Endothelial cell (in vitro differentiated cells): ENCODE measurements at regions not wholly inside any gene's neighbourhood (a gene's known extent, or its start where the extent isn't known, plus 50 kb on each side); places are given as distances from the start of the nearest gene placed in this dataset.
"Not testable (repeated sequence)": the region's sequence is repeated elsewhere in the genome, so short reads cannot be mapped to it uniquely, and the experiment has no call there.

ENCODE experiments used
- DNase-seq: peaks from one replicate; pipeline ENCODE4 v3.0.0; 2021; ENCODE audit warnings: low spot score
- H3K27ac Mint-ChIP-seq: one replicate; pipeline ENCODE4 v1.8.0; 2021; ENCODE audit warnings: mixed read lengths, inconsistent platforms; ENCODE audit not compliant: unreplicated experiment
- H3K27me3 Mint-ChIP-seq: one replicate; pipeline ENCODE4 v1.8.0; 2021; ENCODE audit warnings: mild to moderate bottlenecking, moderate library complexity, mixed read lengths, inconsistent platforms; ENCODE audit not compliant: unreplicated experiment
- H3K36me3 Mint-ChIP-seq: one replicate; pipeline ENCODE4 v1.8.0; 2021; ENCODE audit warnings: mild to moderate bottlenecking, low read depth, mixed read lengths, inconsistent platforms; ENCODE audit not compliant: unreplicated experiment
- H3K4me1 Mint-ChIP-seq: one replicate; pipeline ENCODE4 v1.8.0; 2021; ENCODE audit warnings: mild to moderate bottlenecking, mixed read lengths, inconsistent platforms; ENCODE audit not compliant: unreplicated experiment
- H3K4me3 Mint-ChIP-seq: one replicate; pipeline ENCODE4 v1.8.0; 2021; ENCODE audit warnings: mild to moderate bottlenecking, mixed read lengths, inconsistent platforms; ENCODE audit not compliant: unreplicated experiment
- H3K9me3 Mint-ChIP-seq: one replicate; pipeline ENCODE4 v1.8.0; 2021; ENCODE audit warnings: mixed read lengths, inconsistent platforms; ENCODE audit not compliant: unreplicated experiment
- TF ChIP-seq, protein P1 (sequence below): fragments of 200-600 bp; sonication (generic); IDR thresholded peaks from one replicate; pipeline ENCODE4 v1.5.0; 2021; ENCODE audit warnings: antibody characterized with exemption; ENCODE audit not compliant: unreplicated experiment

DNA sequence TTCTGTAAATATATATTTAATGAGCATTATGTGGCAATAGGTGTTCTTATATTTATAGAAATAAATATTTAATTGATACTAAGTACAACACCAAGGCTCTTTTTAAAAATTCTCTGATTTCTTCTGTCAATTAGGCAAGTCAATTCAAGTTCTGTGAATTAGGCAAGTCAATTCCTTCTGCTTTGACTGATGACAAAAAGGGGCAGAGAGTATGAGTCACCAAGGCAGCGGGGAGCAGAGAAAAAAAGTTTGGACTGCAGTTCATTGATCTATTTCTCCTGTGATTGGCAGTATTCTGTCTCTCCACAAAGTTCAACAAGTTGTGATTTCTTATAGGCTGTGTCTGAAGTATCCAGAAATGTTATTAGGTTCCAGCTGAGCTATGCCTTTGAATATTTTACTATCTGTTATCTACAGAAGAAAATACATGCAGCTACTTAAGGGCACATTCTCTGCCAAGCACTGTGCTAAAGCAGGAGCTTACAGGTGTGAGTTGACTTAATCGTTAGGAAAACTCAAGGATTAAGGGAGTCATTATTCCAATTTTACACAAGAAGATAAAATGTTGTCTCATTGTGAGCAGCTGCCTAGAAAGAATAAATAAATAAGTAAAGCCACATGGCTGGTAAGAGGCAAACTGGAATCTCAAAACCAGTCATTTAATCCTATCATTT is 206.4 kb upstream of the ALG10B start:
- H3K36me3 Mint-ChIP-seq = peaks cover 4% of the 10 kb centered on the region

DNA sequence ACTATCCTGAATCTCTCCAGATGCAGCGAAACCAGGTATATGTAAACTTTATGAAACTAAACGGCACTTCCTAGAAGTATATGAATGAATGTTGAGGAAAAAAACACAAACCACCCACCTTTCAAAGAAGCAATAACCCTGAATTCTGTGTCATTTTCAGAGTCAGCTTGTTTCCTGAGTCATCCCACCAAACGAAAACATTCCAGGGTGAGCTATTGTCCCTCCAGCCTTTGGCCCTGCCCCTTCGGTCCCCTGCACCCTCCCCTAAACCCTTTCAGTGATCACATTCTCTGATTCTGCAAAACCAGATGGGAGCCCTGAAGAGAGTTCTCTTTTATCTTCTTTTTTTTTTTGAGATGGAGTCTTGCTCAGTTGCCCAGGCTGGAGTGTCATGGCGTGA is 202.6 kb upstream of the ALG10B start:
- peaks cover 62% of the 10 kb centered on the region for H3K9me3 Mint-ChIP-seq

More for the DNA sequence above, 206.4 kb upstream of the ALG10B start:
- H3K9me3 Mint-ChIP-seq = peaks cover 32% of the 10 kb centered on the region
- H3K27ac Mint-ChIP-seq = no peak overlapping the region
- H3K4me1 Mint-ChIP-seq = no peaks in the 10 kb centered on the region
- TF ChIP-seq, protein P1, sequence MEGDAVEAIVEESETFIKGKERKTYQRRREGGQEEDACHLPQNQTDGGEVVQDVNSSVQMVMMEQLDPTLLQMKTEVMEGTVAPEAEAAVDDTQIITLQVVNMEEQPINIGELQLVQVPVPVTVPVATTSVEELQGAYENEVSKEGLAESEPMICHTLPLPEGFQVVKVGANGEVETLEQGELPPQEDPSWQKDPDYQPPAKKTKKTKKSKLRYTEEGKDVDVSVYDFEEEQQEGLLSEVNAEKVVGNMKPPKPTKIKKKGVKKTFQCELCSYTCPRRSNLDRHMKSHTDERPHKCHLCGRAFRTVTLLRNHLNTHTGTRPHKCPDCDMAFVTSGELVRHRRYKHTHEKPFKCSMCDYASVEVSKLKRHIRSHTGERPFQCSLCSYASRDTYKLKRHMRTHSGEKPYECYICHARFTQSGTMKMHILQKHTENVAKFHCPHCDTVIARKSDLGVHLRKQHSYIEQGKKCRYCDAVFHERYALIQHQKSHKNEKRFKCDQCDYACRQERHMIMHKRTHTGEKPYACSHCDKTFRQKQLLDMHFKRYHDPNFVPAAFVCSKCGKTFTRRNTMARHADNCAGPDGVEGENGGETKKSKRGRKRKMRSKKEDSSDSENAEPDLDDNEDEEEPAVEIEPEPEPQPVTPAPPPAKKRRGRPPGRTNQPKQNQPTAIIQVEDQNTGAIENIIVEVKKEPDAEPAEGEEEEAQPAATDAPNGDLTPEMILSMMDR = no peak
- H3K4me3 Mint-ChIP-seq = no peak overlapping the region
- peaks cover 10% of the 10 kb centered on the region for H3K27me3 Mint-ChIP-seq
- DNase-seq = no peak

DNA sequence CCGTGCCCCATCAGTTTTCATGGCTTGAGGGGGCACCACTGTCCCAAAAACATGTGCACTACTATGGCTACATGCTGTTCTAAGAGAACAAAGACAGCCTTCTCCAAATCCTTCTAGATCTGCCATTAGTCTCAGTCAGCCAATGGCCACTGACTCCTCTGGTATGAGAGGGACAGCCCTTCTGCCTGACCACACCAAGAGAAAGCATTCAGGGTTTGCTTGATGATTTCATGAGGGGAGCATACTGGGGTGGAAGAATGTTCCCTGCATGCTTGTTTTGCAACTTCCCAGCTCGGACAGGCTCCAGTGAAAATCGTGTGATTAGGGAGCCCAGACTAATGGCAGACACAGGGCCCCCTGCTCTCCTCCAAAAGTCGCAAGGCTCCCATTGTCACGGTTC is 199.6 kb upstream of the ALG10B start:
- Mint-ChIP-seq H3K27ac (no peak overlapping the region), H3K4me1 (no peaks in the 10 kb centered on the region), H3K4me3 (peak overlapping the region; percentile 42), H3K27me3 (peaks cover 23% of the 10 kb centered on the region), H3K9me3 (peaks cover 76% of the 10 kb centered on the region), H3K36me3 (peaks cover 12% of the 10 kb centered on the region)
- TF ChIP-seq, protein P1 = no peak
- DNase-seq = no peak

More for the DNA sequence above, 202.6 kb upstream of the ALG10B start:
- no peak overlapping the region for H3K4me3 Mint-ChIP-seq
- H3K4me1 Mint-ChIP-seq = no peaks in the 10 kb centered on the region
- peaks cover 18% of the 10 kb centered on the region for H3K27me3 Mint-ChIP-seq
- H3K27ac Mint-ChIP-seq = no peak overlapping the region
- no peak for DNase-seq
- H3K36me3 Mint-ChIP-seq = peaks cover 12% of the 10 kb centered on the region
- TF ChIP-seq, protein P1 = no peak

DNA sequence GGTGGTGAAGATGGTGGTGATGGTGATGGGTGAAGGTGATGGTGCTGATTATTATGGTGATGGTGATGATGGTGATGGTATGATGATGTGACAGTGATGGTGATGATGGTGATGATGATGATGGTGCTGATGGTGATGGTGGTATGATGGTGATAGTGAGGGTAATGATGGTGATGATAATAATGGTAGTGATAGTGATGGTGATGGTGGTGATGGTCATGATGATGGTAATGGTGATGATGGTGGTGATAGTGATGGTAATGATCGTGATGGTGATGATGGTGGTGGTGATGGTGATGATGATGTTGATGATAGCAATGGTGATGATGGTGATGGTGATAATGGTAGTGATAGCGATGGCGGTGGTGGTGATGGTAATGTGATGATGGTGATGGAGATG is 197.9 kb upstream of the ALG10B start:
- peaks cover 70% of the 10 kb centered on the region for H3K9me3 Mint-ChIP-seq
- H3K4me1 Mint-ChIP-seq = no peaks in the 10 kb centered on the region
- H3K36me3 Mint-ChIP-seq = peaks cover 12% of the 10 kb centered on the region
- DNase-seq = no peak
- peak overlapping the region; percentile 0 for H3K4me3 Mint-ChIP-seq
- H3K27me3 Mint-ChIP-seq = peaks cover 16% of the 10 kb centered on the region
- H3K27ac Mint-ChIP-seq = no peak overlapping the region
- TF ChIP-seq, protein P1 = no peak

DNA sequence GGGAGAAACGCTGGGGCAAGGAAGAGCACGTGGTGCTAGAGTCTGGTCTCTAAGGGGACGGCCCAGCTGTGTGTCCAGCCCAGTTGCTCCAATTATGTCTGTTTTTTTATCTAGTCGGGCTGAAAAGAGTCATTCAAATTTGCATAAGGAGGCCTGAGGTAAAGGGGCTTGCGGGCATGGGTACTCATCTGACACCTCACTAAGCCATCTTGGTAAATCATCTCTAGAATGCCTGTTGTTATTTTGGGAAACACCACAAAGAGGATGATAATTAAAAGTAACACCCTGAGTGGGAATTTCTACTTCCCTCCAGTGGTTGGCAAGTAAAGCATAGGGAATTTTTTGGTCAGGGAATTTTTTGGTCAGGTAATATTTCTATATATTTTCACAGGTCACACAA is 196.1 kb upstream of the ALG10B start:
- peaks cover 11% of the 10 kb centered on the region for H3K36me3 Mint-ChIP-seq
- H3K4me3 Mint-ChIP-seq = no peak overlapping the region
- H3K4me1 Mint-ChIP-seq = no peaks in the 10 kb centered on the region
- no peak for DNase-seq
- TF ChIP-seq, protein P1 = no peak
- H3K27me3 Mint-ChIP-seq = peaks cover 15% of the 10 kb centered on the region
- H3K9me3 Mint-ChIP-seq = peaks cover 74% of the 10 kb centered on the region
- H3K27ac Mint-ChIP-seq = no peak overlapping the region

DNA sequence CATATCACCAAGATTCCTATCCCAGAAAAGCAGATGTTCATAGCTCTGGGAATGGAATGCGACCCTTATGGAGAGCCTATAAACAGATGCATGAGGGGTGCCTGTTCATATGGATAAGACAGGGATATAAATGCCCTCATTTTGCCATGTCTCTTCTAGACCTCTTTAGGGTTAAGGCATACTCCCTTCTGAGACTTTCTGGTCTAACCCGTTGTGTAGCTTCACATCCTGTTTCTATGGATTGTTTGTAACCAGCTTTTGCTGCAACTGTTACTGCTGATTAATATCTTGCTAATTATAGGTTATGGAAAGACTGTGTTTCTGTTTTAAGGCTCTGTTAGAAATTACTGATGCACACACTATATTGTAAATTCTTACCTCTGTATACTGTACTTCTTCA is 193.5 kb upstream of the ALG10B start:
- H3K27ac Mint-ChIP-seq, H3K4me1 Mint-ChIP-seq, DNase-seq, H3K4me3 Mint-ChIP-seq: not testable (repeated sequence)
- H3K27me3 Mint-ChIP-seq = peaks cover 11% of the 10 kb centered on the region
- H3K9me3 Mint-ChIP-seq = peaks cover 69% of the 10 kb centered on the region
- H3K36me3 Mint-ChIP-seq = peaks cover 11% of the 10 kb centered on the region
